Suprapubic skin (tissue), 4 donors: ENCODE measurements at regions not wholly inside any gene's neighbourhood (a gene's known extent, or its start where the extent isn't known, plus 50 kb on each side); places are given as distances from the start of the nearest gene placed in this dataset.

Experiments used
- DNase-seq, 2 donors: peaks; one replicate each; pipeline ENCODE4 v3.0.0-alpha.2; 2019; ENCODE audit warnings: low spot score in 2 of 2
- H3K27ac ChIP-seq: fragments of 200-600 bp; sonication (generic); one replicate; pipeline ENCODE4 v1.5.1; 2019
- H3K27me3 ChIP-seq: fragments of 200-600 bp; sonication (generic); one replicate; pipeline ENCODE4 v1.5.1; 2019
- H3K36me3 ChIP-seq: fragments of 200-600 bp; sonication (generic); one replicate; pipeline ENCODE4 v1.5.1; 2019
- H3K4me1 ChIP-seq: fragments of 200-600 bp; sonication (generic); one replicate; pipeline ENCODE4 v1.5.1; 2019
- H3K4me3 ChIP-seq: fragments of 200-600 bp; sonication (generic); one replicate; pipeline ENCODE4 v1.5.1; 2019; ENCODE audit warnings: mild to moderate bottlenecking
- H3K9me3 ChIP-seq: fragments of 200-600 bp; sonication (generic); one replicate; pipeline ENCODE4 v1.5.1; 2019
- EP300 ChIP-seq: sonication (generic); formaldehyde crosslinking; IDR thresholded peaks from one replicate; pipeline ENCODE4 v1.6.1; 2017; ENCODE audit warnings: antibody characterized with exemption
- POLR2A ChIP-seq, 2 donors: fragments of 450-650 bp; IDR thresholded peaks; one replicate each; pipeline ENCODE4 v1.6.1; 2017; ENCODE audit warnings: antibody characterized with exemption in 2 of 2, mild to moderate bottlenecking in 2 of 2, moderate library complexity in 2 of 2
- POLR2AphosphoS5 ChIP-seq, 3 donors: sonication (generic); formaldehyde crosslinking; IDR thresholded peaks; one replicate each; pipeline ENCODE4 v1.6.1; 2017; ENCODE audit warnings: antibody characterized with exemption in 3 of 3
- WGBS: methylation state at CpG from one replicate; pipeline ENCODE4 v1.1.5; 2018; 5-methylcytosine and 5-hydroxymethylcytosine counted together
- TF ChIP-seq, protein P1 (sequence below), 2 donors: fragments of 200-600 bp in 1 of 2; fragments of 450-650 bp in 1 of 2; sonication (generic) in 1 of 2; IDR thresholded peaks; one replicate each; pipeline ENCODE4 v1.5.1; 2016 to 2019; ENCODE audit warnings: antibody characterized with exemption in 2 of 2, mild to moderate bottlenecking in 1 of 2, moderate library complexity in 1 of 2

DNA sequence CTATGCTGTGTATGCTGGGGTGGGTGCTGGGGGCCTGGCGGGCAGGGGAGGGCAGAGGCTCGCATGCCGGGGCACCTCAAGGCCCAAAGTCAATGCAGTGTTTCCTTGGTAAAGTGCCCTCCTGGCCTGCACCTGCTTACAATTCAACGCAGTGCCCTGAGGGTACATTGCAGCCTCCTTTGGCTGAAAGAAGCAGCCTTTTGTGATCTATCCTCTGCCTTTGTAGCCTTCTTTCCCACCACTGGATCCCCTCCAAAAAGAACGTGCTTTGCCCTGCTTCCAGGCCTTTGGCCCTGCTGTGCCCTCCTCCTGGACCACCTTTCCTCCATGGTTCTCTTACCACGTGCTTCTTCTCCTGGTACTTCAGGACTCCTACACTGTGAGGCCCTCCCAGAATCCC, 113.6 kb upstream of the PTPN1 start:
- no peak for DNase-seq
- H3K9me3 ChIP-seq: no peaks in the 10 kb centered on the region
- H3K4me1 ChIP-seq: peaks cover 30% of the 10 kb centered on the region
- no peaks in the 10 kb centered on the region for H3K36me3 ChIP-seq
- H3K27ac ChIP-seq: no peak overlapping the region
- 95% methylated on average over 6 of the region's 6 CpGs for whole genome bisulfite sequencing
- H3K27me3 ChIP-seq: no peaks in the 10 kb centered on the region
- no peak for TF ChIP-seq POLR2A (IDR thresholded peaks at IDR 0.05)
- TF ChIP-seq POLR2AphosphoS5 (IDR thresholded peaks at IDR 0.05): no peak
- TF ChIP-seq EP300: no peak
- TF ChIP-seq, protein P1, sequence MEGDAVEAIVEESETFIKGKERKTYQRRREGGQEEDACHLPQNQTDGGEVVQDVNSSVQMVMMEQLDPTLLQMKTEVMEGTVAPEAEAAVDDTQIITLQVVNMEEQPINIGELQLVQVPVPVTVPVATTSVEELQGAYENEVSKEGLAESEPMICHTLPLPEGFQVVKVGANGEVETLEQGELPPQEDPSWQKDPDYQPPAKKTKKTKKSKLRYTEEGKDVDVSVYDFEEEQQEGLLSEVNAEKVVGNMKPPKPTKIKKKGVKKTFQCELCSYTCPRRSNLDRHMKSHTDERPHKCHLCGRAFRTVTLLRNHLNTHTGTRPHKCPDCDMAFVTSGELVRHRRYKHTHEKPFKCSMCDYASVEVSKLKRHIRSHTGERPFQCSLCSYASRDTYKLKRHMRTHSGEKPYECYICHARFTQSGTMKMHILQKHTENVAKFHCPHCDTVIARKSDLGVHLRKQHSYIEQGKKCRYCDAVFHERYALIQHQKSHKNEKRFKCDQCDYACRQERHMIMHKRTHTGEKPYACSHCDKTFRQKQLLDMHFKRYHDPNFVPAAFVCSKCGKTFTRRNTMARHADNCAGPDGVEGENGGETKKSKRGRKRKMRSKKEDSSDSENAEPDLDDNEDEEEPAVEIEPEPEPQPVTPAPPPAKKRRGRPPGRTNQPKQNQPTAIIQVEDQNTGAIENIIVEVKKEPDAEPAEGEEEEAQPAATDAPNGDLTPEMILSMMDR (IDR thresholded peaks at IDR 0.05): no peak
- no peak overlapping the region for H3K4me3 ChIP-seq

- WGBS: 88% methylated on average over 5 of the region's 5 CpGs
- peaks cover 30% of the 10 kb centered on the region for H3K4me1 ChIP-seq
- H3K9me3 ChIP-seq: no peaks in the 10 kb centered on the region
- no peak overlapping the region for H3K27ac ChIP-seq
- H3K4me3 ChIP-seq: no peak overlapping the region
- DNase-seq: no peak
- H3K27me3 ChIP-seq: no peaks in the 10 kb centered on the region
- H3K36me3 ChIP-seq: no peaks in the 10 kb centered on the region
- TF ChIP-seq, protein P1 (IDR thresholded peaks at IDR 0.05): no peak
- TF ChIP-seq POLR2AphosphoS5 (IDR thresholded peaks at IDR 0.05) (no peak), EP300 (no peak), POLR2A (IDR thresholded peaks at IDR 0.05) (no peak)
Measured at GRCh38 chr20:50397058-50397457, 113.1 kb upstream of the PTPN1 start.

DNA sequence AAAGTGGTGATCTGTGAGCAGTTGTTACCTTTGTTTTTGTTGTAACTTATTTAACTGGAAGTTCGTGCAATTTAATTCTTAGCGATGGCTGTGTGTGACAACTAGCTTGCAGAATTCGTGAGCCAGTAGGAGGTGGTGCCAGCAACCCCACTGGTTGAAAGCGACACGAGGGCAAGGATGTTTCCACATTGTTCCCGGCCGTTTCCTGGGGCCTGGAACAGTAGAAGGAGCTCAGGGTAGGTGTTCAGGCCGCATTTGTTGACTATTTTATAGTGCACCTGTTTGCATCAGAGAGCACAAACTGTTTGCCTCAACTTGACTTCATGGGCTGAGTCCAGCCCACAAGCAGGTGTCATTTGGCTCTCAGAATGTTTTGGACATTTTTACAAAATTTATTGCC, 112.1 kb upstream of the PTPN1 start:
- 84% methylated on average over 8 of the region's 8 CpGs for WGBS
- Histone ChIP-seq H3K36me3 (no peaks in the 10 kb centered on the region), H3K9me3 (no peaks in the 10 kb centered on the region), H3K4me3 (no peak overlapping the region), H3K27me3 (no peaks in the 10 kb centered on the region), H3K4me1 (peaks cover 30% of the 10 kb centered on the region), H3K27ac (no peak overlapping the region)
- no peak for DNase-seq
- TF ChIP-seq EP300 (no peak), POLR2A (IDR thresholded peaks at IDR 0.05) (no peak), POLR2AphosphoS5 (IDR thresholded peaks at IDR 0.05) (no peak)
- TF ChIP-seq, protein P1 (IDR thresholded peaks at IDR 0.05): no peak

- TF ChIP-seq POLR2A (IDR thresholded peaks at IDR 0.05) (no peak), EP300 (no peak), POLR2AphosphoS5 (IDR thresholded peaks at IDR 0.05) (no peak)
- TF ChIP-seq, protein P1 (IDR thresholded peaks at IDR 0.05): no peak
- no peak for DNase-seq
- peak overlapping the region; percentile 24 for H3K27ac ChIP-seq
- H3K4me1 ChIP-seq: peaks cover 31% of the 10 kb centered on the region
- no peaks in the 10 kb centered on the region for H3K36me3 ChIP-seq
- H3K4me3 ChIP-seq: no peak overlapping the region
- H3K9me3 ChIP-seq: no peaks in the 10 kb centered on the region
- 86% methylated on average over 13 of the region's 13 CpGs for WGBS
- no peaks in the 10 kb centered on the region for H3K27me3 ChIP-seq
Measured at GRCh38 chr20:50398471-50398820, 111.7 kb upstream of the PTPN1 start.

DNA sequence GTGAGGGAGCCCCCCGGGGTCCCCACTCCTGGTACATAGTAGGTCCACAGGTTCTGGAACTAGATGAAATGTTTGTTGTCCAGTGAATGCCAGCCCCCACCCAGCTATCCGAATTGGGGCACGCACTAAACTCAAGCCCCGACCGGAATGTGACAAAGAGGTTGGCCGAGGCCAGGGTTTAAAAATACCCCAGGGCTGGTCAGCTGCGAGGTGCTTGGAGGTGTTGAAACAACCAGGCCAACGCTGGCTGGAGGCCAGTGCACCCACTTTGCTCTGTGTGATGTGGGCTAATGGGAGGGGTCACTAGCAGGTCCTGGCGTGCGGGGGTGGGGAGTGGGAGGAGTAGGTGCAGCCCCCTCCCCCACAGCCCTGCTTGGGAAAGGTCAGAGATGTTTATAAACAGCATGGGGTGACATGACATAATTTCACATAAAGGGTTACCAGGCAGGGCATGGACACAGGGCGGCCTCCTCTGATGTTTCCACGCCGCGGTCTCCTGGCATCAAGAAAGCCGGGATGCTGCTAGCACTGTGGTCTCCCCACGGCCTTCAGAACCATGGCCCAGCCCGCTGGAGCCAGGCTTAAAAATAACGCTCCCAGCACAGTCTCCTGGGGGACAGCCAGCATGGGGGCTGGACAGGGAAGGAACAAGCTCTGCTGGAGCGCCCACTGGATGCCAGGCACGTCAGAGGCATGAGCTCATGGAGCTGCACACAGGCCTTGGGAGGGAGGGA, 111.2 kb upstream of the PTPN1 start:
- H3K36me3 ChIP-seq: no peaks in the 10 kb centered on the region
- 64% methylated on average over 17 of the region's 20 CpGs for WGBS
- H3K27ac ChIP-seq: peak overlapping the region; percentile 56
- peaks cover 37% of the 10 kb centered on the region for H3K4me1 ChIP-seq
- H3K4me3 ChIP-seq: no peak overlapping the region
- TF ChIP-seq, protein P1 (IDR thresholded peaks at IDR 0.05): no peak
- TF ChIP-seq POLR2AphosphoS5 (IDR thresholded peaks at IDR 0.05) (no peak), POLR2A (IDR thresholded peaks at IDR 0.05) (no peak), EP300 (peak; percentile 35)
- H3K27me3 ChIP-seq: no peaks in the 10 kb centered on the region
- DNase-seq: no peak
- no peaks in the 10 kb centered on the region for H3K9me3 ChIP-seq
